CD14-positive monocyte (primary cell): ENCODE measurements at regions not wholly inside any gene's neighbourhood (a gene's known extent, or its start where the extent isn't known, plus 50 kb on each side); places are given as distances from the start of the nearest gene placed in this dataset.

Source experiments
- DNase-seq, 3 donors: peaks; one replicate each; pipeline ENCODE4 v3.0.0-alpha.2; 2011 to 2022
- H2AFZ ChIP-seq: 2 replicates; pipeline ENCODE4 v1.6.0; 2012; ENCODE audit warnings: mild to moderate bottlenecking, low read depth, low read length, inconsistent platforms; ENCODE audit not compliant: insufficient read depth, poor library complexity, severe bottlenecking
- H3K27ac ChIP-seq, 2 donors: 1 replicate in 1 of 2; 2 replicates in 1 of 2; pipeline ENCODE4 v1.5.1; 2012 to 2013; ENCODE audit warnings: low read length in 2 of 2, control low read depth in 1 of 2, inconsistent platforms in 1 of 2, low read depth in 1 of 2, mild to moderate bottlenecking in 1 of 2
- H3K27me3 ChIP-seq, 2 donors: one replicate each; pipeline versions ENCODE4 v1.6.0 to v1.6.1; 2011 to 2013; ENCODE audit warnings: low read length in 2 of 2; ENCODE audit not compliant: control insufficient read depth in 2 of 2, insufficient read depth in 2 of 2
- H3K36me3 ChIP-seq, 2 donors: replicated peaks in 1 of 2; 1 replicate in 1 of 2; 2 replicates in 1 of 2; pipeline versions ENCODE4 v1.5.1 to v1.6.1; 2012 to 2013; ENCODE audit warnings: low read length in 2 of 2, control low read depth in 1 of 2, inconsistent platforms in 1 of 2, mild to moderate bottlenecking in 1 of 2; ENCODE audit not compliant: insufficient read depth in 2 of 2, control insufficient read depth in 1 of 2
- H3K4me1 ChIP-seq, 2 donors: 1 replicate in 1 of 2; 2 replicates in 1 of 2; pipeline versions ENCODE4 v1.5.1 to v1.6.1; 2012 to 2013; ENCODE audit warnings: low read length in 2 of 2, control low read depth in 1 of 2, inconsistent platforms in 1 of 2, mild to moderate bottlenecking in 1 of 2, moderate library complexity in 1 of 2; ENCODE audit not compliant: insufficient read depth in 2 of 2, control insufficient read depth in 1 of 2
- H3K4me2 ChIP-seq: replicated peaks from 2 replicates; pipeline ENCODE3; 2012; ENCODE audit warnings: low read length, moderate library complexity, mild to moderate bottlenecking; ENCODE audit not compliant: poor library complexity, severe bottlenecking; ENCODE audit errors: extremely low read depth
- H3K4me3 ChIP-seq, 3 experiments: fragments of 200-600 bp in 1 of 3; sonication (generic) in 1 of 3; replicated peaks in 1 of 3; 1 replicate in 2 of 3; 2 replicates in 1 of 3; pipeline ENCODE4 v1.5.1; 2011 to 2013; ENCODE audit warnings: low read length in 3 of 3, mild to moderate bottlenecking in 3 of 3, control low read depth in 2 of 3, low read depth in 2 of 3, inconsistent platforms in 1 of 3, moderate library complexity in 1 of 3
- H3K79me2 ChIP-seq: 2 replicates; pipeline ENCODE4 v1.6.0; 2012; ENCODE audit warnings: mild to moderate bottlenecking, control low read depth, inconsistent platforms, low read length, moderate library complexity; ENCODE audit not compliant: insufficient read depth
- H3K9ac ChIP-seq: 2 replicates; pipeline ENCODE4 v1.6.0; 2017; ENCODE audit warnings: low read length, mild to moderate bottlenecking; ENCODE audit not compliant: insufficient read depth, poor library complexity, severe bottlenecking
- H3K9me3 ChIP-seq, 2 donors: replicated peaks in 1 of 2; 1 replicate in 1 of 2; 2 replicates in 1 of 2; pipeline versions ENCODE4 v1.5.1 to v1.6.1; 2012 to 2013; ENCODE audit warnings: low read length in 2 of 2, control low read depth in 1 of 2; ENCODE audit not compliant: control insufficient read depth in 1 of 2, insufficient read depth in 1 of 2
- H4K20me1 ChIP-seq: 2 replicates; pipeline ENCODE4 v1.6.0; 2012; ENCODE audit warnings: mild to moderate bottlenecking, low read length, control low read depth, moderate library complexity; ENCODE audit not compliant: insufficient read depth
- H3K27ac Mint-ChIP-seq, 7 donors: one replicate each; pipeline ENCODE4 v1.8.0; 2020; ENCODE audit warnings: mild to moderate bottlenecking in 7 of 7, mixed read lengths in 7 of 7, moderate library complexity in 6 of 7, inconsistent platforms in 2 of 7
- H3K27me3 Mint-ChIP-seq, 3 donors: one replicate each; pipeline ENCODE4 v1.8.0; 2021 to 2022; ENCODE audit warnings: low read depth in 3 of 3, mild to moderate bottlenecking in 3 of 3, mixed read lengths in 3 of 3, moderate library complexity in 3 of 3, inconsistent platforms in 1 of 3
- H3K36me3 Mint-ChIP-seq, 2 donors: one replicate each; pipeline ENCODE4 v1.8.0; 2020; ENCODE audit warnings: mixed read lengths in 2 of 2, inconsistent platforms in 1 of 2, mild to moderate bottlenecking in 1 of 2
- H3K4me1 Mint-ChIP-seq: one replicate; pipeline ENCODE4 v1.8.0; 2020; ENCODE audit warnings: mild to moderate bottlenecking, mixed read lengths
- H3K4me3 Mint-ChIP-seq, 2 donors: one replicate each; pipeline ENCODE4 v1.8.0; 2020; ENCODE audit warnings: mild to moderate bottlenecking in 2 of 2, mixed read lengths in 2 of 2, moderate library complexity in 1 of 2
- H3K9me3 Mint-ChIP-seq, 7 donors: one replicate each; pipeline ENCODE4 v1.8.0; 2020 to 2022; ENCODE audit warnings: mixed read lengths in 7 of 7, mild to moderate bottlenecking in 6 of 7, moderate library complexity in 6 of 7, inconsistent platforms in 2 of 7
- WGBS: methylation state at CpG from one replicate; pipeline ENCODE4 v1.1.5; 2013; ENCODE audit warnings: missing lambda C conversion rate; ENCODE audit not compliant: insufficient coverage; 5-methylcytosine and 5-hydroxymethylcytosine counted together
- intact Hi-C, 2 donors: fragments of 100-400 bp; cut with micrococcal nuclease; formaldehyde crosslinking; loops; one replicate each; pipeline versions ENCODE4 v1.15.0 to v1.15.1; 2023
- TF ChIP-seq, protein P1 (sequence below): fragments of 200-600 bp; IDR thresholded peaks from one replicate; pipeline ENCODE4 v1.8.0; 2022; ENCODE audit warnings: antibody characterized with exemption, mild to moderate bottlenecking

DNA sequence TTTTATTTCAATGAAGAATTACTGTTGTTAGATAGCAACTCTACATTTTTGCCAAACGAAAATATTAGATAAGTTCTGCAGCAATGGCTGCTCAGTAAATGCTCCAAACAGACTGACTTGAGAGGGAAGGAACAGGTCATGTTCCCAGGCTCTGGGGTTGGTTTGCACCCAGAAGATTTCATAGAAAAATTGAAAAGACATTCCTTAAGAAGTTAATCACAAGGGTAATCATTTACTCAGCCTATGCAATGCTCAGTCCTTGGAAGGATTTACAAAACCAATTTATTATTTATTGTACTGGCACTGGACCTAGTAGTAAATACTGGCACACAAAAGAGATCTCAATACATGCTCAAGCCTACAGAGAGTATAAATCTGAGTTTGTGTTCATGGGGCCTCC lies 179.1 kb upstream of the MTNR1B start:
- no peaks in the 10 kb centered on the region for H3K27me3 ChIP-seq
- TF ChIP-seq, protein P1, sequence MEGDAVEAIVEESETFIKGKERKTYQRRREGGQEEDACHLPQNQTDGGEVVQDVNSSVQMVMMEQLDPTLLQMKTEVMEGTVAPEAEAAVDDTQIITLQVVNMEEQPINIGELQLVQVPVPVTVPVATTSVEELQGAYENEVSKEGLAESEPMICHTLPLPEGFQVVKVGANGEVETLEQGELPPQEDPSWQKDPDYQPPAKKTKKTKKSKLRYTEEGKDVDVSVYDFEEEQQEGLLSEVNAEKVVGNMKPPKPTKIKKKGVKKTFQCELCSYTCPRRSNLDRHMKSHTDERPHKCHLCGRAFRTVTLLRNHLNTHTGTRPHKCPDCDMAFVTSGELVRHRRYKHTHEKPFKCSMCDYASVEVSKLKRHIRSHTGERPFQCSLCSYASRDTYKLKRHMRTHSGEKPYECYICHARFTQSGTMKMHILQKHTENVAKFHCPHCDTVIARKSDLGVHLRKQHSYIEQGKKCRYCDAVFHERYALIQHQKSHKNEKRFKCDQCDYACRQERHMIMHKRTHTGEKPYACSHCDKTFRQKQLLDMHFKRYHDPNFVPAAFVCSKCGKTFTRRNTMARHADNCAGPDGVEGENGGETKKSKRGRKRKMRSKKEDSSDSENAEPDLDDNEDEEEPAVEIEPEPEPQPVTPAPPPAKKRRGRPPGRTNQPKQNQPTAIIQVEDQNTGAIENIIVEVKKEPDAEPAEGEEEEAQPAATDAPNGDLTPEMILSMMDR, result no peak
- Mint-ChIP-seq H3K27me3 (peaks cover 0 to 2% (median 0%) of the 10 kb centered on the region in 3 donors), H3K9me3 (peaks cover 0 to 6% (median 0%) of the 10 kb centered on the region in 7 donors), H3K27ac (no peak overlapping the region), H3K4me3 (no peak overlapping the region), H3K4me1 (no peaks in the 10 kb centered on the region), H3K36me3 (no peaks in the 10 kb centered on the region)
- no peaks in the 10 kb centered on the region for H3K9me3 ChIP-seq
- intact Hi-C loops, result no loop called here
- no peaks in the 10 kb centered on the region for H3K79me2 ChIP-seq
- WGBS, result 67% methylated on average over 1 of the region's 1 CpG
- no peak overlapping the region for H3K27ac ChIP-seq
- H3K36me3 ChIP-seq, result no peaks in the 10 kb centered on the region
- no peak for DNase-seq
- H3K9ac ChIP-seq, result no peak overlapping the region
- H3K4me1 ChIP-seq, result no peaks in the 10 kb centered on the region
- no peak overlapping the region for H2AFZ ChIP-seq
- H3K4me2 ChIP-seq, result no peak overlapping the region
- no peaks in the 10 kb centered on the region for H4K20me1 ChIP-seq
- H3K4me3 ChIP-seq, result no peak overlapping the region

GRCh38 chr11:92790926-92791616 lies 178.4 kb upstream of the MTNR1B start:
- no peak overlapping the region for H3K4me3 Mint-ChIP-seq
- DNase-seq, result no peak
- intact Hi-C loops, result no loop called here

More at GRCh38 chr11:92790926-92791616, 178.4 kb upstream of the MTNR1B start:
- H3K9me3 Mint-ChIP-seq, result peaks cover 0 to 7% (median 0%) of the 10 kb centered on the region in 7 donors
- TF ChIP-seq, protein P1, result no peak
- Histone ChIP-seq H3K27me3 (no peaks in the 10 kb centered on the region), H3K79me2 (no peaks in the 10 kb centered on the region), H3K27ac (no peak overlapping the region), H3K36me3 (no peaks in the 10 kb centered on the region), H3K9me3 (no peaks in the 10 kb centered on the region), H3K4me3 (no peak overlapping the region), H3K4me2 (no peak overlapping the region), H3K9ac (no peak overlapping the region), H3K4me1 (no peaks in the 10 kb centered on the region), H2AFZ (no peak overlapping the region), H4K20me1 (no peaks in the 10 kb centered on the region)
- H3K36me3 Mint-ChIP-seq, result no peaks in the 10 kb centered on the region
- H3K4me1 Mint-ChIP-seq, result no peaks in the 10 kb centered on the region
- peaks cover 0 to 2% (median 0%) of the 10 kb centered on the region in 3 donors for H3K27me3 Mint-ChIP-seq
- H3K27ac Mint-ChIP-seq, result peak overlapping the region in 1 of 7 donors; percentile 34
